ENCODE measurements at regions not wholly inside any gene's neighbourhood (a gene's known extent, or its start where the extent isn't known, plus 50 kb on each side); places are given as distances from the start of the nearest gene placed in this dataset.
"Not testable (repeated sequence)": the region's sequence is repeated elsewhere in the genome, so short reads cannot be mapped to it uniquely, and the experiment has no call there.

DNA sequence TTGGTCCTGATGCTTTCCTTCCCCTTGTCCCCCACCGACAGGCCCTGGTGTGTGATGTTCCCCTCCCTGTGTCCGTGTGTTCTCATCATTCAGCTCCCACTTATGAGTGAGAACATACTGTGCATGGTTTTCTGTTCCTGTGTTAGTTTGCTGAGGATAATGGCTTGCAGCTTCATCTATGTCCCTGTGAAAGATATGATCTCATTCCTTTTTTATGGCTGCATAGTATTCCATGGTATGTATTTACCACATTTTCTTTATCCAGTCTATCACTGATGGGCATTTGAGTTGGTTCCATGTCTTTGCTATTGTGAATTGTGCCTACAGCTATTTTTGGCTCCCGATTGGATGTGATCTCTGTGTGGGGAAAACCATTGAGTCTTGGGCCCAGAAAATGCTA lies 501.3 kb downstream of the TYW1 start:
- dilution Hi-C loops (cut with HindIII; ENCODE audit: low sequenced_read_pairs, unreplicated experiment); ATAC-seq (ENCODE audit: low read depth); BruUV-seq (replicated peaks): not testable (repeated sequence)

More for the DNA sequence above, 501.3 kb downstream of the TYW1 start:
- in situ Hi-C loops (cut with MboI; ENCODE audit: low sequenced_read_pairs); H3K79me1 ChIP-seq (ENCODE audit: low read depth in 1 of 2, low read length in 2 of 2); H3K9me1 ChIP-seq (ENCODE audit: insufficient read depth, low read length); H2AK9ac ChIP-seq (replicated peaks; ENCODE audit: low read depth, low read length, poor library complexity); H3K4ac ChIP-seq (ENCODE audit: low read depth, low read length); H2AK5ac ChIP-seq (ENCODE audit: low read depth, low read length); H3K4me2 ChIP-seq (ENCODE audit: low read depth, low read length); H4K5ac ChIP-seq (ENCODE audit: low read depth, low read length); H3K9ac ChIP-seq (ENCODE audit: low read depth, low read length); H2BK15ac ChIP-seq (ENCODE audit: low read depth, low read length); H3K4me3 ChIP-seq (ENCODE audit: insufficient read depth, low read depth, low read length); H4K91ac ChIP-seq (ENCODE audit: insufficient read depth, low read depth, low read length); H3K23ac ChIP-seq (ENCODE audit: low read depth, low read length); H2BK20ac ChIP-seq (ENCODE audit: low read depth, low read length); H3K27ac ChIP-seq (ENCODE audit: insufficient read depth, low read length); H2AFZ ChIP-seq (replicated peaks; ENCODE audit: low read length, poor library complexity); H2BK120ac ChIP-seq (ENCODE audit: low read depth, low read length); H3K27me3 ChIP-seq (ENCODE audit: control insufficient read depth, insufficient read depth, low read length); H3K56ac ChIP-seq (ENCODE audit: extremely low read depth, insufficient read depth, low read length); H4K8ac ChIP-seq (ENCODE audit: low read depth in 2 of 2, low read length in 2 of 2); intact Hi-C loops (cut with micrococcal nuclease); H2BK5ac ChIP-seq (ENCODE audit: low read depth, low read length, poor library complexity, severe bottlenecking); H3K14ac ChIP-seq (replicated peaks; ENCODE audit: low read depth, low read length); H3K36me3 ChIP-seq (ENCODE audit: control insufficient read depth, insufficient read depth, low read length); DNase-seq; H3K4me1 ChIP-seq (ENCODE audit: control insufficient read depth, insufficient read depth, low read length); H4K20me1 ChIP-seq (ENCODE audit: insufficient read depth, low read length); POLR2A ChIA-PET (ENCODE audit: unreplicated experiment); H3K18ac ChIP-seq (ENCODE audit: low read depth, low read length): not testable (repeated sequence)
- WGBS, 2 experiments (ENCODE audit: extremely low coverage in 2 of 2, insufficient read length in 1 of 2) = no CpG with 5 or more reads among the region's 3 CpGs
- CTCF ChIA-PET = interaction anchor here (0.6 kb wide), 1 partner anchor 14 kb away, joined by 5 read pairs; no protein-coding TSS in a partner anchor
- H3K9me3 ChIP-seq (ENCODE audit: control insufficient read depth, insufficient read depth, low read length) = peaks cover 13% of the 10 kb centered on the region

Data from IMR-90 (cell line).